B cell (primary cell): ENCODE measurements at regions not wholly inside any gene's neighbourhood (a gene's known extent, or its start where the extent isn't known, plus 50 kb on each side); places are given as distances from the start of the nearest gene placed in this dataset.

ENCODE experiments used
- ATAC-seq: fragments of 200-7000 bp; cut with Tn5 transposase; one replicate; pipeline ENCODE4 v1.10.0; 2021; ENCODE audit warnings: low read depth, mild to moderate bottlenecking, moderate number of reproducible peaks, moderate library complexity
- CTCF ChIA-PET: fragments of 350-600 bp; sonication (Branson Sonifier 250); formaldehyde crosslinking; loops from one replicate; lab custom pipeline; 2021; ENCODE audit warnings: antibody characterized with exemption, inconsistent platforms; lab: Charles Lee
- POLR2A ChIA-PET: fragments of 350-600 bp; sonication (Branson Sonifier 250); formaldehyde crosslinking; loops from one replicate; lab custom pipeline; 2021; ENCODE audit warnings: antibody characterized with exemption; lab: Charles Lee
- DNase-seq: peaks from one replicate; pipeline ENCODE4 v3.0.0; 2013
- H2AFZ ChIP-seq: 2 replicates; pipeline ENCODE4 v1.6.1; 2012; ENCODE audit warnings: mild to moderate bottlenecking, low read depth, low read length; ENCODE audit not compliant: insufficient read depth, poor library complexity, severe bottlenecking
- H3K27ac ChIP-seq, 2 donors: 1 replicate in 1 of 2; 2 replicates in 1 of 2; pipeline ENCODE4 v1.5.1; 2012 to 2013; ENCODE audit warnings: low read length in 2 of 2, mild to moderate bottlenecking in 2 of 2, moderate library complexity in 1 of 2
- H3K27me3 ChIP-seq, 4 experiments: fragments of 200-600 bp in 1 of 4; sonication (generic) in 1 of 4; replicated peaks in 1 of 4; 1 replicate in 2 of 4; 2 replicates in 2 of 4; pipeline versions ENCODE4 v1.6.1 to v1.7.0; 2013 to 2016; ENCODE audit warnings: low read length in 3 of 4, mild to moderate bottlenecking in 2 of 4, mixed read lengths in 1 of 4, moderate library complexity in 1 of 4; ENCODE audit not compliant: insufficient read depth in 4 of 4, control insufficient read depth in 3 of 4; ENCODE audit errors: control extremely low read depth in 1 of 4
- H3K36me3 ChIP-seq, 2 experiments: replicated peaks in 1 of 2; 1 replicate in 1 of 2; 2 replicates in 1 of 2; pipeline versions ENCODE4 v1.6.1 to v1.7.1; 2013; ENCODE audit warnings: low read length in 1 of 2; ENCODE audit not compliant: insufficient read depth in 2 of 2, control insufficient read depth in 1 of 2; ENCODE audit errors: control extremely low read depth in 1 of 2, extremely low read depth in 1 of 2
- H3K4me1 ChIP-seq, 2 donors: fragments of 200-600 bp in 1 of 2; sonication (generic) in 1 of 2; 1 replicate in 1 of 2; 2 replicates in 1 of 2; pipeline versions ENCODE4 v1.5.1 to v1.6.1; 2013 to 2017; ENCODE audit warnings: low read length in 2 of 2; ENCODE audit not compliant: control insufficient read depth in 2 of 2, insufficient read depth in 2 of 2
- H3K4me2 ChIP-seq: replicated peaks from 2 replicates; pipeline ENCODE3; 2012; ENCODE audit warnings: mild to moderate bottlenecking, low read depth, low read length; ENCODE audit not compliant: poor library complexity, severe bottlenecking
- H3K4me3 ChIP-seq, 5 experiments: fragments of 200-600 bp in 1 of 5; sonication (generic) in 1 of 5; 1 replicate in 3 of 5; 2 replicates in 2 of 5; pipeline versions ENCODE4 v1.5.1 to v1.7.0; 2011 to 2016; ENCODE audit warnings: low read length in 4 of 5, mild to moderate bottlenecking in 4 of 5, low read depth in 2 of 5, control low read depth in 1 of 5, moderate library complexity in 1 of 5; ENCODE audit not compliant: insufficient read depth in 1 of 5; ENCODE audit errors: control extremely low read depth in 1 of 5, extremely low read depth in 1 of 5
- H3K79me2 ChIP-seq: fragments of 200-600 bp; sonication (generic); one replicate; pipeline ENCODE4 v1.6.0; 2016; ENCODE audit warnings: low read length; ENCODE audit not compliant: control insufficient read depth, insufficient read depth
- H3K9ac ChIP-seq: fragments of 200-600 bp; sonication (generic); 2 replicates; pipeline ENCODE4 v1.6.1; 2017; ENCODE audit warnings: mild to moderate bottlenecking, low read length, moderate library complexity
- H3K9me3 ChIP-seq, 3 donors: one replicate each; pipeline versions ENCODE4 v1.6.1 to v1.7.1; 2013; ENCODE audit warnings: low read length in 2 of 3; ENCODE audit not compliant: control insufficient read depth in 2 of 3, insufficient read depth in 1 of 3; ENCODE audit errors: control extremely low read depth in 1 of 3
- H4K20me1 ChIP-seq: 2 replicates; pipeline ENCODE4 v1.6.0; 2012; ENCODE audit warnings: mild to moderate bottlenecking, low read length; ENCODE audit not compliant: insufficient read depth, control insufficient read depth, poor library complexity, severe bottlenecking
- H3K27ac Mint-ChIP-seq: one replicate; pipeline ENCODE4 v1.8.0; 2021; ENCODE audit warnings: mixed read lengths
- H3K27me3 Mint-ChIP-seq: one replicate; pipeline ENCODE4 v1.8.0; 2021; ENCODE audit warnings: mixed read lengths
- H3K4me1 Mint-ChIP-seq: one replicate; pipeline ENCODE4 v1.8.0; 2021; ENCODE audit warnings: mixed read lengths
- H3K4me3 Mint-ChIP-seq: one replicate; pipeline ENCODE4 v1.8.0; 2021; ENCODE audit warnings: mixed read lengths
- H3K9me3 Mint-ChIP-seq: one replicate; pipeline ENCODE4 v1.8.0; 2022; ENCODE audit warnings: mixed read lengths; ENCODE audit not compliant: insufficient read depth
- CTCF ChIP-seq: fragments of 200-600 bp; IDR thresholded peaks from one replicate; pipeline ENCODE4 v1.8.0; 2022; ENCODE audit warnings: antibody characterized with exemption, mild to moderate bottlenecking
- EZH2 ChIP-seq: IDR thresholded peaks from 2 replicates; pipeline ENCODE4 v1.6.1; 2012; ENCODE audit warnings: borderline replicate concordance, low read depth, mild to moderate bottlenecking, moderate library complexity, low read length; ENCODE audit not compliant: insufficient read depth, poor library complexity, severe bottlenecking
- WGBS: methylation state at CpG from one replicate; pipeline ENCODE4 v1.1.5; 2013; ENCODE audit warnings: missing lambda C conversion rate; ENCODE audit not compliant: insufficient coverage; 5-methylcytosine and 5-hydroxymethylcytosine counted together
- intact Hi-C: fragments of 100-400 bp; cut with micrococcal nuclease; formaldehyde crosslinking; loops from one replicate; pipeline ENCODE4 v1.10.0; 2022

DNA sequence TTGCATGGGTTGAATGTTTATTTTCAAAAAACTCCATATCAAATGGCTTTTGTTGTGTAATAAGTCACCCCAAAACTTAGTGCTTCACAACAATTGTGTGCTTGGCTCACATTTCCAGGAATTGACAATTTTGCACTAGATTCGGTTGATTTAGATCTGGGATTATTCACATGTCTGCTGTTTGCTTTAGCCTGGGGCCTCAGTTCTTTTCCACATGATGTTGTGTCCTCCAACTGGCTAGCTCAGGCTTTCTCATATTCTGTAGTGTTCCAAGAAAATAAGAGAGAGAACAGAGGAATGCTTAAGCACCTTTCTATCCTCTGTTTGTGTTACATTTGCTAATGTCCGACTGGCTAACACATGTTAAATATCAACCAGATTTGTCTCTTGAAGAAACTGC lies 281.5 kb upstream of the ADGRL4 start:
- Histone ChIP-seq H3K36me3 (no peaks in the 10 kb centered on the region), H3K4me1 (no peaks in the 10 kb centered on the region), H3K27ac (no peak overlapping the region), H3K79me2 (no peaks in the 10 kb centered on the region), H3K4me3 (no peak overlapping the region), H3K4me2 (no peak overlapping the region), H3K9ac (no peak overlapping the region), H3K27me3 (no peaks in the 10 kb centered on the region), H2AFZ (no peak overlapping the region), H4K20me1 (no peaks in the 10 kb centered on the region), H3K9me3 (no peaks in the 10 kb centered on the region)
- no peaks in the 10 kb centered on the region for H3K4me1 Mint-ChIP-seq
- DNase-seq = no peak
- no peak for ATAC-seq
- no CpG with 5 or more reads among the region's 2 CpGs for WGBS
- no peak overlapping the region for H3K27ac Mint-ChIP-seq
- no peaks in the 10 kb centered on the region for H3K9me3 Mint-ChIP-seq
- no peak overlapping the region for H3K4me3 Mint-ChIP-seq
- intact Hi-C loops = no loop called here
- ChIA-PET CTCF (no interaction called here), POLR2A (no interaction called here)
- TF ChIP-seq EZH2 (no peak), CTCF (no peak)
- H3K27me3 Mint-ChIP-seq = no peaks in the 10 kb centered on the region

GRCh38 chr1:79285667-79286066 lies 279.1 kb upstream of the ADGRL4 start:
- CTCF ChIA-PET = no interaction called here
- H3K9me3 Mint-ChIP-seq = no peaks in the 10 kb centered on the region
- H3K36me3 ChIP-seq = no peaks in the 10 kb centered on the region
- no peak overlapping the region for H3K4me2 ChIP-seq
- intact Hi-C loops = no loop called here
- H3K4me1 Mint-ChIP-seq = no peaks in the 10 kb centered on the region
- no peak for ATAC-seq
- H4K20me1 ChIP-seq = no peaks in the 10 kb centered on the region
- no peak overlapping the region for H3K9ac ChIP-seq
- no peaks in the 10 kb centered on the region for H3K27me3 Mint-ChIP-seq
- H3K27ac Mint-ChIP-seq = no peak overlapping the region
- no peak overlapping the region for H3K4me3 Mint-ChIP-seq
- no CpG with 5 or more reads among the region's 2 CpGs for WGBS
- TF ChIP-seq CTCF = no peak
- TF ChIP-seq EZH2 = no peak
- no peak for DNase-seq
- H3K79me2 ChIP-seq = no peaks in the 10 kb centered on the region
- no peaks in the 10 kb centered on the region for H3K27me3 ChIP-seq
- H3K9me3 ChIP-seq = no peaks in the 10 kb centered on the region
- H2AFZ ChIP-seq = no peak overlapping the region
- no peak overlapping the region for H3K27ac ChIP-seq
- POLR2A ChIA-PET = no interaction called here
- H3K4me1 ChIP-seq = no peaks in the 10 kb centered on the region
- H3K4me3 ChIP-seq = no peak overlapping the region
